ENCODE measurements at regions not wholly inside any gene's neighbourhood (a gene's known extent, or its start where the extent isn't known, plus 50 kb on each side); places are given as distances from the start of the nearest gene placed in this dataset.

GRCh38 chr1:239708622-239709021, 322.3 kb downstream of the CHRM3 start:
- in situ Hi-C loops (cut with MboI; ENCODE audit: low sequenced_read_pairs in 4 of 4), result no loop called here

DNA sequence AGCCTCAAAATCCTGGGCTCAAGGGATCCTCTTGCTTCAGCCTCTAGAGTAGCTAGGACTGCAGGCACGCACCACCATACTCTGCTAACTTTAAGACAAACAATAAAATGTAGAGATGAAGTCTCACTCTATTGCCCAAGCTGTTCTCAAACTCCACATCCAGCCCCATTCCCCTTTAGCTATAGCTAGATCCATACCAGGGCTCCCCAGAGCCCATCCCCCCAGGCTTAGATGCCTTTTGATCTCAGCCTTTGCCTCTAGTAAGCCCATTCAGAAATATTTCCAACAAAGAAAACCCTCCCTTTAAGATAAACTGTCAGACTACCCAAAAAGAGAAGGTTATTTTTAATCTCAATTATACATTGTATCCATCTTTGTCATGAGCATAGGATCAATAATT, 325.4 kb downstream of the CHRM3 start:
- in situ Hi-C loops (cut with MboI; ENCODE audit: low sequenced_read_pairs in 4 of 4), result no loop called here
- Histone ChIP-seq H3K9me3 (no peaks in the 10 kb centered on the region), H3K4me3 (no peak overlapping the region), H3K27me3 (no peaks in the 10 kb centered on the region), H3K36me3 (no peaks in the 10 kb centered on the region), H3K27ac (no peak overlapping the region), H3K4me1 (no peaks in the 10 kb centered on the region)
- ATAC-seq (no peak), DNase-seq (no peak)
- TF ChIP-seq POLR2A (IDR thresholded peaks at IDR 0.05), result no peak
- TF ChIP-seq, protein P1, sequence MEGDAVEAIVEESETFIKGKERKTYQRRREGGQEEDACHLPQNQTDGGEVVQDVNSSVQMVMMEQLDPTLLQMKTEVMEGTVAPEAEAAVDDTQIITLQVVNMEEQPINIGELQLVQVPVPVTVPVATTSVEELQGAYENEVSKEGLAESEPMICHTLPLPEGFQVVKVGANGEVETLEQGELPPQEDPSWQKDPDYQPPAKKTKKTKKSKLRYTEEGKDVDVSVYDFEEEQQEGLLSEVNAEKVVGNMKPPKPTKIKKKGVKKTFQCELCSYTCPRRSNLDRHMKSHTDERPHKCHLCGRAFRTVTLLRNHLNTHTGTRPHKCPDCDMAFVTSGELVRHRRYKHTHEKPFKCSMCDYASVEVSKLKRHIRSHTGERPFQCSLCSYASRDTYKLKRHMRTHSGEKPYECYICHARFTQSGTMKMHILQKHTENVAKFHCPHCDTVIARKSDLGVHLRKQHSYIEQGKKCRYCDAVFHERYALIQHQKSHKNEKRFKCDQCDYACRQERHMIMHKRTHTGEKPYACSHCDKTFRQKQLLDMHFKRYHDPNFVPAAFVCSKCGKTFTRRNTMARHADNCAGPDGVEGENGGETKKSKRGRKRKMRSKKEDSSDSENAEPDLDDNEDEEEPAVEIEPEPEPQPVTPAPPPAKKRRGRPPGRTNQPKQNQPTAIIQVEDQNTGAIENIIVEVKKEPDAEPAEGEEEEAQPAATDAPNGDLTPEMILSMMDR (IDR thresholded peaks at IDR 0.05 in 4 of 5, conservative IDR thresholded peaks at IDR 0.05 in 1 of 5), result no peak
- intact Hi-C loops (cut with DNase I; ENCODE audit: low total_unique reads), result no loop called here

More at GRCh38 chr1:239708622-239709021, 322.3 kb downstream of the CHRM3 start:
- intact Hi-C loops (cut with DNase I; ENCODE audit: low total_unique reads), result no loop called here
- Histone ChIP-seq H3K27me3 (no peaks in the 10 kb centered on the region), H3K36me3 (no peaks in the 10 kb centered on the region), H3K9me3 (no peaks in the 10 kb centered on the region), H3K4me1 (no peaks in the 10 kb centered on the region), H3K27ac (no peak overlapping the region), H3K4me3 (no peak overlapping the region)
- DNase-seq (no peak), ATAC-seq (no peak)
- TF ChIP-seq, protein P1 (IDR thresholded peaks at IDR 0.05 in 4 of 5, conservative IDR thresholded peaks at IDR 0.05 in 1 of 5), result no peak
- no peak for TF ChIP-seq POLR2A (IDR thresholded peaks at IDR 0.05)

- H3K27me3 ChIP-seq, result no peaks in the 10 kb centered on the region
- no peaks in the 10 kb centered on the region for H3K36me3 ChIP-seq
- no peak overlapping the region for H3K4me3 ChIP-seq
- H3K4me1 ChIP-seq, result no peaks in the 10 kb centered on the region
- H3K9me3 ChIP-seq, result no peaks in the 10 kb centered on the region
- ATAC-seq (no peak), DNase-seq (no peak)
- in situ Hi-C loops (cut with MboI; ENCODE audit: low sequenced_read_pairs in 4 of 4), result no loop called here
- no peak for TF ChIP-seq POLR2A (IDR thresholded peaks at IDR 0.05)
- TF ChIP-seq, protein P1 (IDR thresholded peaks at IDR 0.05 in 4 of 5, conservative IDR thresholded peaks at IDR 0.05 in 1 of 5), result no peak
- intact Hi-C loops (cut with DNase I; ENCODE audit: low total_unique reads), result no loop called here
- H3K27ac ChIP-seq, result no peak overlapping the region
Measured at GRCh38 chr1:239717097-239717917, 330.9 kb downstream of the CHRM3 start.

- ATAC-seq (no peak), DNase-seq (no peak)
- Histone ChIP-seq H3K27me3 (no peaks in the 10 kb centered on the region), H3K27ac (no peak overlapping the region), H3K4me1 (no peaks in the 10 kb centered on the region), H3K9me3 (no peaks in the 10 kb centered on the region), H3K4me3 (no peak overlapping the region), H3K36me3 (no peaks in the 10 kb centered on the region)
- TF ChIP-seq, protein P1 (IDR thresholded peaks at IDR 0.05 in 4 of 5, conservative IDR thresholded peaks at IDR 0.05 in 1 of 5), result no peak
- no peak for TF ChIP-seq POLR2A (IDR thresholded peaks at IDR 0.05)
- intact Hi-C loops (cut with DNase I; ENCODE audit: low total_unique reads) (no loop called here), in situ Hi-C loops (cut with MboI; ENCODE audit: low sequenced_read_pairs in 4 of 4) (no loop called here)
Measured at GRCh38 chr1:239717918-239718184, 331.5 kb downstream of the CHRM3 start.

DNA sequence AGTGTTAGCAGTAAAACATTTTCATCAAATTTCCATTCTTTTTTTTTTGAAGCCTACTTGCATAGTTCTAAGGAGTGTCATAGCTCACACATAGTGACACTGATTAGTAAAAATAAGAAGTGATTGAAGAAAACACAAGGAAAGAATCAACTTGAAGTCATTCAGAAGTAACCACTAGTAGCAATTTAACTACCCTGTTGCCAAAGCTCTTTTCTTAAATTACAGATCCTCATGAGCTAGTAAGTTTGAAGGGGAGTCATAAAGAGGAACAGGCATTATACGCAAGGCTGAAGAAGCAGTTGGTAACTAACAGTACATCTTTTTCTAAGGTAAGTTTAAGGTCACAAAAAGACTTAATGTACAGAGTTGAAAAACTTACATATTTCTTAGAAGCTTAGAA, 332.2 kb downstream of the CHRM3 start:
- no peaks in the 10 kb centered on the region for H3K36me3 ChIP-seq
- TF ChIP-seq POLR2A (IDR thresholded peaks at IDR 0.05), result no peak
- TF ChIP-seq, protein P1 (IDR thresholded peaks at IDR 0.05 in 4 of 5, conservative IDR thresholded peaks at IDR 0.05 in 1 of 5), result no peak
- DNase-seq (no peak), ATAC-seq (no peak)
- H3K9me3 ChIP-seq, result no peaks in the 10 kb centered on the region
- no peak overlapping the region for H3K27ac ChIP-seq
- H3K4me3 ChIP-seq, result no peak overlapping the region
- in situ Hi-C loops (cut with MboI; ENCODE audit: low sequenced_read_pairs in 4 of 4) (no loop called here), intact Hi-C loops (cut with DNase I; ENCODE audit: low total_unique reads) (no loop called here)
- H3K4me1 ChIP-seq, result no peaks in the 10 kb centered on the region
- H3K27me3 ChIP-seq, result no peaks in the 10 kb centered on the region

All from gastrocnemius medialis (tissue), 4 donors.